CD4-positive, alpha-beta T cell treated with Interleukin-1 beta for 1 hour (primary cell): ENCODE measurements at regions not wholly inside any gene's neighbourhood (a gene's known extent, or its start where the extent isn't known, plus 50 kb on each side); places are given as distances from the start of the nearest gene placed in this dataset.
A peak's percentile ranks its signal among the peaks of the same experiment; 100 is the strongest.

Experiments
- DNase-seq, 2 donors: peaks; one replicate each; pipeline ENCODE4 v3.0.0-alpha.2; 2020 to 2022

GRCh38 chr2:207236156-207236935 lies 70.6 kb upstream of the KLF7 start:
- peak in 1 of 2 donors; percentile 47 for DNase-seq

GRCh38 chr2:207238831-207239701 lies 73.3 kb upstream of the KLF7 start:
- peak in 1 of 2 donors; percentile 41 for DNase-seq

- DNase-seq, result no peak
These were observed 74.2 kb upstream of the KLF7 start for GRCh38 chr2:207239754-207240494.

- no peak for DNase-seq
These were observed 74.9 kb upstream of the KLF7 start for GRCh38 chr2:207240649-207241048.

GRCh38 chr2:207241198-207241597 lies 75.5 kb upstream of the KLF7 start:
- DNase-seq, result no peak

GRCh38 chr2:207243601-207244000 lies 77.9 kb upstream of the KLF7 start:
- DNase-seq, result no peak

- DNase-seq, result no peak
These were observed 79.5 kb upstream of the KLF7 start for GRCh38 chr2:207244971-207245925.

GRCh38 chr2:207248702-207249377 lies 83.1 kb upstream of the KLF7 start:
- DNase-seq, result no peak

- no peak for DNase-seq
These were observed 85.3 kb upstream of the KLF7 start for GRCh38 chr2:207251022-207251421.

- DNase-seq, result no peak
These were observed 85.9 kb upstream of the KLF7 start for GRCh38 chr2:207251573-207252192.

- no peak for DNase-seq
These were observed 86.7 kb upstream of the KLF7 start for GRCh38 chr2:207252416-207252815.

GRCh38 chr2:207252979-207253645 lies 87.4 kb upstream of the KLF7 start:
- no peak for DNase-seq

GRCh38 chr2:207253666-207254345 lies 88.1 kb upstream of the KLF7 start:
- no peak for DNase-seq

GRCh38 chr2:207254591-207255464 lies 89.1 kb upstream of the KLF7 start:
- no peak for DNase-seq

- no peak for DNase-seq
These were observed 90.1 kb upstream of the KLF7 start for GRCh38 chr2:207255565-207256470.

- DNase-seq, result no peak
These were observed 90.9 kb upstream of the KLF7 start for GRCh38 chr2:207256476-207257207.
